ENCODE measurements at regions not wholly inside any gene's neighbourhood (a gene's known extent, or its start where the extent isn't known, plus 50 kb on each side); places are given as distances from the start of the nearest gene placed in this dataset.

- Histone ChIP-seq H3K4me1 (no peaks in the 10 kb centered on the region), H3K4me3 (no peak overlapping the region), H3K9me3 (no peaks in the 10 kb centered on the region), H3K36me3 (no peaks in the 10 kb centered on the region), H3K27me3 (no peaks in the 10 kb centered on the region), H3K27ac (no peak overlapping the region)
- ATAC-seq, result no peak
- WGBS, 2 donors (ENCODE audit: low coverage in 1 of 2), result 73 to 92% methylated on average over 3 of the region's 3 CpGs
- no peak for TF ChIP-seq CTCF (IDR thresholded peaks at IDR 0.05)
- no peak for TF ChIP-seq EP300 (IDR thresholded peaks at IDR 0.05)
- TF ChIP-seq POLR2A (IDR thresholded peaks at IDR 0.05), result no peak
Observed at GRCh38 chr5:163383754-163384153, 53.6 kb upstream of the CCNG1 start.

DNA sequence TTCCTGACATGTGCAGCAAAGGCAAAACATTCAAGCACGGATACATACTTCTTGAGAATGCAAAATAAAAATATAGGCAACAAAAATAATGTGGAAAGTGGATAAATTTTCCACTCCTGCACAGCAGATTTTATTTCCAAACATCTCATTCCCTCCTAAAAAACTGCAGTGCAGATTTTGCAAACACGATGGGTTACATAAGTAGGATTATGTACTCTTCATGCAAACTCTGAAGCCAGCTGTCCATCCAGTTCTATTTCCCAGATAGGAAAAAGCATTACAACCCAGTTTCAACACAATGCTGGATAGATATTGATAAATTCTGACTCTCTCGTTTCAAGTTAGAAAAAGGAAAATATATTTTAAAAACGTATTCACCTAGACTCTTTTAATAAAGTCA is 52.7 kb upstream of the CCNG1 start:
- Histone ChIP-seq H3K27ac (no peak overlapping the region), H3K36me3 (no peaks in the 10 kb centered on the region), H3K4me3 (no peak overlapping the region), H3K9me3 (no peaks in the 10 kb centered on the region), H3K4me1 (no peaks in the 10 kb centered on the region), H3K27me3 (no peaks in the 10 kb centered on the region)
- TF ChIP-seq POLR2A (IDR thresholded peaks at IDR 0.05) (no peak), CTCF (IDR thresholded peaks at IDR 0.05) (no peak), POLR2AphosphoS5 (IDR thresholded peaks at IDR 0.05) (no peak), EP300 (IDR thresholded peaks at IDR 0.05) (no peak)
- ATAC-seq, result no peak
- WGBS, 2 donors (ENCODE audit: low coverage in 1 of 2), result 54 to 65% methylated on average over 4 of the region's 4 CpGs

- H3K36me3 ChIP-seq, result no peaks in the 10 kb centered on the region
- ATAC-seq, result no peak
- H3K4me3 ChIP-seq, result no peak overlapping the region
- H3K27ac ChIP-seq, result no peak overlapping the region
- peaks cover 0 to 2% (median 0%) of the 10 kb centered on the region in 3 donors for H3K9me3 ChIP-seq
- WGBS, 2 donors (ENCODE audit: low coverage in 1 of 2), result 49 to 94% methylated on average over 2 to 5 of the region's 5 CpGs
- H3K27me3 ChIP-seq, result no peaks in the 10 kb centered on the region
- H3K4me1 ChIP-seq, result no peaks in the 10 kb centered on the region
- TF ChIP-seq POLR2A (IDR thresholded peaks at IDR 0.05) (no peak), POLR2AphosphoS5 (IDR thresholded peaks at IDR 0.05) (no peak), CTCF (IDR thresholded peaks at IDR 0.05) (no peak), EP300 (IDR thresholded peaks at IDR 0.05) (no peak)
Observed at GRCh38 chr5:163385271-163385670, 52.1 kb upstream of the CCNG1 start.

GRCh38 chr5:163385824-163386223 is 51.6 kb upstream of the CCNG1 start:
- 63 to 80% methylated on average over 1 of the region's 1 CpG for WGBS, 2 donors (ENCODE audit: low coverage in 1 of 2)
- H3K36me3 ChIP-seq, result no peaks in the 10 kb centered on the region
- H3K27me3 ChIP-seq, result no peaks in the 10 kb centered on the region
- no peak for ATAC-seq
- TF ChIP-seq POLR2AphosphoS5 (IDR thresholded peaks at IDR 0.05), result no peak
- no peak for TF ChIP-seq CTCF (IDR thresholded peaks at IDR 0.05)
- no peak for TF ChIP-seq POLR2A (IDR thresholded peaks at IDR 0.05)
- no peak for TF ChIP-seq EP300 (IDR thresholded peaks at IDR 0.05)
- H3K4me3 ChIP-seq, result no peak overlapping the region
- peaks cover 0 to 8% (median 0%) of the 10 kb centered on the region in 3 donors for H3K9me3 ChIP-seq
- no peaks in the 10 kb centered on the region for H3K4me1 ChIP-seq
- H3K27ac ChIP-seq, result no peak overlapping the region

DNA sequence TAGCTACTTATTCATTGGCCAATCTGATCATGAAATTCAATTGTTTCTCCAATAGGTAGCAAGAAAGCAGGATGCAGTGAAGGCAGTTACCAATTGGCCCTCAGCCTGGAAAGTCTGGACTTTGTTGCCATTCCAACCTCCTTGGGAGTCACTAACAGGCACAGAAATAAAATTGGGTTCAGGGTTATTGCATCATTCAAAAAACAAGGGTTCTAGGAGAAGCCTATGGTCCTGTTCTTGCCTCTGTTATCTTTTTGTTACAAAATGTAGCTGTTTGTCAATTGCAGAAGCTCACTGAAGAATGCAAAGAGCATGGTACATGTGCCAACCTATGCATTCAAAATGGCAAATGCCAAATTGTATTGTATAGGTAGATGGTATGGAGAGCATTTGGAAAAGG is 51.0 kb upstream of the CCNG1 start:
- Histone ChIP-seq H3K27ac (no peak overlapping the region), H3K27me3 (no peaks in the 10 kb centered on the region), H3K4me1 (no peaks in the 10 kb centered on the region), H3K9me3 (peaks cover 0 to 10% (median 0%) of the 10 kb centered on the region in 3 donors), H3K4me3 (no peak overlapping the region), H3K36me3 (no peaks in the 10 kb centered on the region)
- TF ChIP-seq POLR2A (IDR thresholded peaks at IDR 0.05) (no peak), EP300 (IDR thresholded peaks at IDR 0.05) (no peak), CTCF (IDR thresholded peaks at IDR 0.05) (no peak), POLR2AphosphoS5 (IDR thresholded peaks at IDR 0.05) (no peak)
- no peak for ATAC-seq
